Transverse colon (tissue), 4 donors: ENCODE measurements at regions not wholly inside any gene's neighbourhood (a gene's known extent, or its start where the extent isn't known, plus 50 kb on each side); places are given as distances from the start of the nearest gene placed in this dataset.

ENCODE experiments used
- CTCF ChIP-seq, 5 experiments: fragments of 200-600 bp in 3 of 5; fragments of 450-650 bp in 2 of 5; sonication (generic) in 3 of 5; IDR thresholded peaks; 1 replicate in 2 of 5; 2 replicates in 3 of 5; pipeline ENCODE4 v1.5.1; 2016 to 2017; ENCODE audit warnings: antibody characterized with exemption in 5 of 5, inconsistent platforms in 3 of 5, mild to moderate bottlenecking in 2 of 5, moderate library complexity in 1 of 5
- EP300 ChIP-seq: sonication (generic); formaldehyde crosslinking; IDR thresholded peaks from one replicate; pipeline ENCODE4 v1.6.1; 2017; ENCODE audit warnings: antibody characterized with exemption, low read depth
- POLR2A ChIP-seq: fragments of 450-650 bp; IDR thresholded peaks from one replicate; pipeline ENCODE4 v1.6.1; 2016; ENCODE audit warnings: antibody characterized with exemption, mild to moderate bottlenecking, moderate library complexity
- POLR2AphosphoS5 ChIP-seq, 3 donors: sonication (generic); formaldehyde crosslinking; IDR thresholded peaks; one replicate each; pipeline ENCODE4 v1.6.1; 2016; ENCODE audit warnings: antibody characterized with exemption in 3 of 3

- no peak for TF ChIP-seq CTCF (IDR thresholded peaks at IDR 0.05)
- TF ChIP-seq POLR2AphosphoS5 (IDR thresholded peaks at IDR 0.05): no peak
- TF ChIP-seq EP300: no peak
- TF ChIP-seq POLR2A: no peak
Measured at GRCh38 chr6:149252622-149253021, 64.9 kb upstream of the TAB2 start.
